ENCODE measurements at regions not wholly inside any gene's neighbourhood (a gene's known extent, or its start where the extent isn't known, plus 50 kb on each side); places are given as distances from the start of the nearest gene placed in this dataset.

DNA sequence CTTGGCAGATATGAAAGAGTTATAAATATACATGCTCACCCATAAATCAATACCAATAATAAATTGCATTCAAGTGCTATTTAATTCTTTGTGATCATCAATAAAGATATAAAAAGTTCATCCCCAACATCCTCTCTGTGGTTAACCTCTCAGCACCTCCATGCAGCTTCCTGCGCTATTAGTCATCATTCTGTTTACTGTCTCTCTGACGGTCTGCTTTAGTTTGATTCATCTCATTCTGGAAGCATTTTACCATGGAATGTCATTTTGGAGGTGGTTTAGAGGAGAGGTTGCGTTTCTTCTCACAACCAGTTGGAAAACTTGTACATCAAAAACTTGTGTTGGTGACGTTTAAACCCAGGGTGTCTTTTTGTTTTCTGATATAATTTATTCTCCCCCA lies 486.6 kb downstream of the BRINP1 start:
- no peak for TF ChIP-seq POLR2A (IDR thresholded peaks at IDR 0.05; ENCODE audit: low read length)
- TF ChIP-seq EP300 (IDR thresholded peaks at IDR 0.05): no peak
- TF ChIP-seq ZNF302 (CRISPR knock-in tag; IDR thresholded peaks at IDR 0.05): no peak
- no peak for TF ChIP-seq TP53 (CRISPR knock-in tag; IDR thresholded peaks at IDR 0.05)

Measured in A549 (cell line).